Large intestine (tissue), 3 donors: ENCODE measurements at regions not wholly inside any gene's neighbourhood (a gene's known extent, or its start where the extent isn't known, plus 50 kb on each side); places are given as distances from the start of the nearest gene placed in this dataset.
"Not testable (repeated sequence)": the region's sequence is repeated elsewhere in the genome, so short reads cannot be mapped to it uniquely, and the experiment has no call there.

Experiments
- DNase-seq, 2 donors: peaks; one replicate each; pipeline versions ENCODE4 v3.0.0 to v3.0.0-alpha.2; 2013
- H3K27ac ChIP-seq: one replicate; pipeline ENCODE4 v1.5.1; 2013; ENCODE audit warnings: low read length
- H3K27me3 ChIP-seq: 2 replicates; pipeline ENCODE4 v1.6.1; 2013; ENCODE audit warnings: low read length; ENCODE audit not compliant: control insufficient read depth, insufficient read depth
- H3K36me3 ChIP-seq: 2 replicates; pipeline ENCODE4 v1.6.1; 2013; ENCODE audit warnings: low read length; ENCODE audit not compliant: control insufficient read depth, insufficient read depth
- H3K4me1 ChIP-seq: one replicate; pipeline ENCODE4 v1.6.1; 2013; ENCODE audit warnings: low read length; ENCODE audit not compliant: control insufficient read depth, insufficient read depth
- H3K4me3 ChIP-seq: one replicate; pipeline ENCODE4 v1.5.1; 2013; ENCODE audit warnings: low read length
- H3K9me3 ChIP-seq: one replicate; pipeline ENCODE4 v1.6.1; 2013; ENCODE audit warnings: mild to moderate bottlenecking, low read depth, low read length, moderate library complexity; ENCODE audit not compliant: control insufficient read depth
- WGBS: methylation state at CpG from one replicate; pipeline ENCODE4 v1.1.5; 2013; ENCODE audit warnings: low lambda C conversion rate; ENCODE audit not compliant: insufficient coverage; 5-methylcytosine and 5-hydroxymethylcytosine counted together

DNA sequence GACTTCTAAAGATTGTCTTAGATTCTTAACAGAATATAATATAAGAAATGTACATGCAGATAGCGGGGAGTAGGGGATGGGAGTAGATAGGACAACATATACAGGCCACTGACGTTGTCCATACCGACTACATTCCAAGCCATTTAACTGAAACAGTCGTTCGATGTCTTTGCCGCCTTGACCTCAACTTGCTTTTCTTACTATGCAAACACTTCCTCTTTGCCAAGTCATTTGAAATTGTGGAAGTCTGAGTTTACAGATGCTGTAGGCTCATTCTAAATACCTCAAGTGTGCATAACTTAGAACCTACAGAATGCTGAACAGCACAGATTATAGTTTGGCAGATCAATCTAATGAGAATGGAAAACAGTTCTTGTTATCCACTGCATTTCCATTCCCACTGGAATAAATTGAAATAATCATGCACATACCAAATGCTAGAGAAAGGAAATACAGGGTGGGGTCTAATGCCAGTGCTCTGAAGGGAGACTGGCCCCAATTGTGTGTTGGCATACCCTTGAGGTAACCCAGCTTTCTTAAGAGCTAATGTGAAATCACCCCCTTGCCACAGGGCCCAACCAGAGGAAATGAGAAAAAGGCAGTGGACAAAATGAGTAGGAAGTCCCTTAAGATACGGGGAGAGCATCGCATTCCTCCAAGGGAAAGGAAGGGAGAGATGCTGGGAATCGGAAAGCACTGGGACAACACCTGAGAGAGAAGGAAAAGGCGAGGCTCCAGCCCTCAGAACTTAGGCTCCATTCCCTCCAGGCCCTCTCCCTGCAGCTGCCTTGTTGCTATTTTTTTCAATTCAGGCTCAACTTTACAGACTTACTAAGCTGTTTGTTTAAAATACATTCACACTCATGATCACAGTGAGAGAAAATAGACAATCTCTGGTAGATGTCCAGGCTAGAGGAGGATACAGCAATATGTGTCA lies 380.9 kb upstream of the TMTC1 start:
- no peak overlapping the region for H3K4me3 ChIP-seq
- DNase-seq, result no peak
- WGBS, result 68% methylated on average over 3 of the region's 10 CpGs

DNA sequence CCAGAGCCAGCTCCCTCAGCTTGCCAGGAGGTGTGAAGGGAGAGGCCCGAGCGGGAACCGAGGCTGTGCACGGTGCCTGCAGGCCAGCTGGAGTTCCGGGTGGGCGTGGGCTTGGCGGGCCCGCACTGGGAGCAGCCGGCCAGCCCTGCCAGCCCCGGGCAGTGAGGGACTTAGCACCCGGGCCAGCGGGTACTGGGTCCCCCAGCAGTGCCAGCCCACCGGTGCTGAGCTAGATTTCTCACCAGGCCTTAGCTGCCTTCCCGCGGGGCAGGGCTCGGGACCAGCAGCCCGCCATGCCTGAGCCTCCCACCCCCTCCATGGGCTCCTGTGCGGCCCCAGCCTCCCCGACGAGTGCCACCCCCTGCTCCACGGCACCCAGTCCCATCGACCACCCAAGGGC lies 373.1 kb upstream of the TMTC1 start:
- not testable (repeated sequence) for DNase-seq, H3K36me3 ChIP-seq, H3K27me3 ChIP-seq, H3K27ac ChIP-seq, H3K9me3 ChIP-seq, H3K4me1 ChIP-seq, H3K4me3 ChIP-seq
- no CpG with 5 or more reads among the region's 22 CpGs for WGBS

More for the DNA sequence above, 380.9 kb upstream of the TMTC1 start:
- Histone ChIP-seq H3K27me3 (peaks cover 8% of the 10 kb centered on the region), H3K4me1 (no peaks in the 10 kb centered on the region), H3K9me3 (peaks cover 2% of the 10 kb centered on the region), H3K27ac (no peak overlapping the region), H3K36me3 (no peaks in the 10 kb centered on the region)

DNA sequence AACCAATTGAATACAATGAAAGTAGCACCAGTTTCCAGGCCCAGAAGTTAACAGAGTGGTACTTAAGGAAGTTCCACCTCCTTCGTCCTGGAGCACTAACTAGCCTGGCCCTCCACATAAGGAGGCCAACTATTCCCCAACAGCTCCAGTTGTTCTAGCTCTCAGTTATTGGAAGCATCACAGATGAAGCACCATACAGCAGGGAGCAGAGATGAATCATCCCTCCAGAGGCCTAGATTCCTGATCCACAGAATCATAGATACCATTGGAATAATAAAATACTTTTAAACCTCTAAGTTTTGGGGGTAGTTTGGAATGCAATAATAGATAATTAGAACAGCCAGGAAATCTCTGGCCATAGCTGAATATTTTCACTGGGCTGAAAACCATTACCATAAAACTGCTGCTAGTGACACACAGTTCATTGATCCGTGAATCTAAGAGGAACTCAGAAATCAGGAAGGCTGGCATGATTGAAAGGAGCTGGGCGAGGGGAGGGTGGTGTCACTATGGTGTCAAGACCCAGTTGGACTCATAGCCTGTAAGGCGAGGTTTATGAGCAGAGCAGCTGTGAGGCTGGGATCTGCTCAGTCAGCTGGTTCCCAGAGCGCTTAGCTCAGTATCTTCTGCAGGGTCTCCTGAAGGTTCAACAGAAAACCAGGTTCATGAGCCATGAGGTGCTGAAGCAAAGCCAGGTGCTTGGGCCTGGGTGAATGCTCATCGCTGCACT lies 371.4 kb upstream of the TMTC1 start:
- Histone ChIP-seq H3K36me3 (no peaks in the 10 kb centered on the region), H3K4me1 (no peaks in the 10 kb centered on the region), H3K4me3 (no peak overlapping the region), H3K27me3 (no peaks in the 10 kb centered on the region), H3K27ac (no peak overlapping the region), H3K9me3 (no peaks in the 10 kb centered on the region)
- no CpG with 5 or more reads among the region's 6 CpGs for WGBS
- DNase-seq, result no peak

DNA sequence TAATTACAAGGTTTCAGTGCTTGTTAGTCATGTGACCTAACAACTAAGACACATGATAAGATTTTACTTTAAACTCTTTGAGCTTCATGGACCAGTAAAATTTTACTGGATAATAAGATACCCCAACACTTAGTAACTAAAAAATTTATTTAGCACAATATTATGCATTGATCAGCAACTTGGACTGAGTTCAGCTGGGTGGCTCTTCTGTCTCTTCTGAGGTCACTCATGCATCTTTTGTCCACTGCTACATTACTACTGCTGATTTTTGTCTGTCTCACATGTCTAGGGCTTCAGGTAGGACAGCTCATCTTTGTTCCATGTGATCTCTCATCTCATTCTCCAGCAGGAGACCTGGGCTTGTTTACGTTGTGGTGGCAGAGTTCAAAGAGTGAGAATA lies 370.2 kb upstream of the TMTC1 start:
- Histone ChIP-seq H3K27me3 (no peaks in the 10 kb centered on the region), H3K4me1 (no peaks in the 10 kb centered on the region), H3K27ac (no peak overlapping the region), H3K4me3 (no peak overlapping the region), H3K36me3 (no peaks in the 10 kb centered on the region), H3K9me3 (no peaks in the 10 kb centered on the region)
- no CpG with 5 or more reads among the region's 1 CpG for WGBS
- no peak for DNase-seq

- Histone ChIP-seq H3K4me3 (no peak overlapping the region), H3K27ac (no peak overlapping the region), H3K27me3 (no peaks in the 10 kb centered on the region), H3K36me3 (no peaks in the 10 kb centered on the region), H3K9me3 (no peaks in the 10 kb centered on the region), H3K4me1 (no peaks in the 10 kb centered on the region)
- DNase-seq, result no peak
Measured at GRCh38 chr12:30152705-30153104, 369.0 kb upstream of the TMTC1 start.

GRCh38 chr12:30151831-30152230 lies 368.1 kb upstream of the TMTC1 start:
- H3K4me1 ChIP-seq, result no peaks in the 10 kb centered on the region
- no peaks in the 10 kb centered on the region for H3K36me3 ChIP-seq
- H3K27ac ChIP-seq, result no peak overlapping the region
- H3K27me3 ChIP-seq, result no peaks in the 10 kb centered on the region
- no CpG with 5 or more reads among the region's 5 CpGs for WGBS
- DNase-seq, result no peak
- H3K4me3 ChIP-seq, result no peak overlapping the region
- no peaks in the 10 kb centered on the region for H3K9me3 ChIP-seq

- Histone ChIP-seq H3K9me3 (no peaks in the 10 kb centered on the region), H3K27me3 (no peaks in the 10 kb centered on the region), H3K4me3 (no peak overlapping the region), H3K27ac (no peak overlapping the region), H3K36me3 (no peaks in the 10 kb centered on the region), H3K4me1 (no peaks in the 10 kb centered on the region)
- WGBS, result no CpG with 5 or more reads among the region's 5 CpGs
- no peak for DNase-seq
Measured at GRCh38 chr12:30146561-30146960, 362.8 kb upstream of the TMTC1 start.

DNA sequence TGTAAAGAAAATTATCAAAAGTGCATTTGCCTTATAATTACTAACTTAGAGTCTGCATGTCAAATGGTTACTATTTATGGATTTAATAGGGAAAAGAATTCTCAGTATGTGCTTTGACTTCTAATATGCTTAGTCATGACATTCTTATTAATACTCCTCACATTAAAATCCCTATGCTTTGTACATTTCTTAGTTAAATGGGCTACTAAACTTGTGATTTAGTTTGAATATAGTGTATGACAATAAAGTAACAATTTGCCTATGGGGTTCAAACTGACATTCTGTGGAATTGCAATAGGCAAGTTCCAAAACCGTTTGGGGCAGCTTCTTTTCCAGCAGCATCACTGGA lies 361.9 kb upstream of the TMTC1 start:
- Histone ChIP-seq H3K27ac (no peak overlapping the region), H3K9me3 (no peaks in the 10 kb centered on the region), H3K4me3 (no peak overlapping the region), H3K27me3 (no peaks in the 10 kb centered on the region), H3K36me3 (no peaks in the 10 kb centered on the region), H3K4me1 (no peaks in the 10 kb centered on the region)
- DNase-seq, result no peak
- no CpG with 5 or more reads among the region's 1 CpG for WGBS

GRCh38 chr12:30144777-30145683 lies 361.3 kb upstream of the TMTC1 start:
- Histone ChIP-seq H3K27ac (no peak overlapping the region), H3K36me3 (no peaks in the 10 kb centered on the region), H3K4me3 (no peak overlapping the region), H3K27me3 (no peaks in the 10 kb centered on the region), H3K9me3 (no peaks in the 10 kb centered on the region), H3K4me1 (no peaks in the 10 kb centered on the region)
- WGBS, result 100% methylated on average over 1 of the region's 1 CpG
- DNase-seq, result no peak

- 86% methylated on average over 1 of the region's 2 CpGs for WGBS
- no peak overlapping the region for H3K4me3 ChIP-seq
- no peaks in the 10 kb centered on the region for H3K36me3 ChIP-seq
- no peak overlapping the region for H3K27ac ChIP-seq
- H3K4me1 ChIP-seq, result no peaks in the 10 kb centered on the region
- H3K9me3 ChIP-seq, result no peaks in the 10 kb centered on the region
- DNase-seq, result no peak
- H3K27me3 ChIP-seq, result no peaks in the 10 kb centered on the region
Measured at GRCh38 chr12:30142301-30142700, 358.6 kb upstream of the TMTC1 start.
